RKO (cell line): ENCODE measurements at regions not wholly inside any gene's neighbourhood (a gene's known extent, or its start where the extent isn't known, plus 50 kb on each side); places are given as distances from the start of the nearest gene placed in this dataset.

Experiments
- DNase-seq: peaks from one replicate; pipeline ENCODE4 v3.0.0-alpha.2; 2016; ENCODE audit warnings: low spot score

GRCh38 chr14:99099051-99099787, 172.8 kb downstream of the BCL11B start:
- no peak for DNase-seq

- DNase-seq, result no peak
These were observed 171.3 kb downstream of the BCL11B start for GRCh38 chr14:99100497-99101270.

GRCh38 chr14:99101855-99102461, 170.0 kb downstream of the BCL11B start:
- no peak for DNase-seq

GRCh38 chr14:99116741-99117295, 155.2 kb downstream of the BCL11B start:
- no peak for DNase-seq

GRCh38 chr14:99117671-99118045, 154.3 kb downstream of the BCL11B start:
- no peak for DNase-seq

GRCh38 chr14:99118046-99118721, 153.8 kb downstream of the BCL11B start:
- DNase-seq, result no peak

- DNase-seq, result no peak
These were observed 153.1 kb downstream of the BCL11B start for GRCh38 chr14:99118946-99119345.
